ENCODE measurements at regions not wholly inside any gene's neighbourhood (a gene's known extent, or its start where the extent isn't known, plus 50 kb on each side); places are given as distances from the start of the nearest gene placed in this dataset.

DNA sequence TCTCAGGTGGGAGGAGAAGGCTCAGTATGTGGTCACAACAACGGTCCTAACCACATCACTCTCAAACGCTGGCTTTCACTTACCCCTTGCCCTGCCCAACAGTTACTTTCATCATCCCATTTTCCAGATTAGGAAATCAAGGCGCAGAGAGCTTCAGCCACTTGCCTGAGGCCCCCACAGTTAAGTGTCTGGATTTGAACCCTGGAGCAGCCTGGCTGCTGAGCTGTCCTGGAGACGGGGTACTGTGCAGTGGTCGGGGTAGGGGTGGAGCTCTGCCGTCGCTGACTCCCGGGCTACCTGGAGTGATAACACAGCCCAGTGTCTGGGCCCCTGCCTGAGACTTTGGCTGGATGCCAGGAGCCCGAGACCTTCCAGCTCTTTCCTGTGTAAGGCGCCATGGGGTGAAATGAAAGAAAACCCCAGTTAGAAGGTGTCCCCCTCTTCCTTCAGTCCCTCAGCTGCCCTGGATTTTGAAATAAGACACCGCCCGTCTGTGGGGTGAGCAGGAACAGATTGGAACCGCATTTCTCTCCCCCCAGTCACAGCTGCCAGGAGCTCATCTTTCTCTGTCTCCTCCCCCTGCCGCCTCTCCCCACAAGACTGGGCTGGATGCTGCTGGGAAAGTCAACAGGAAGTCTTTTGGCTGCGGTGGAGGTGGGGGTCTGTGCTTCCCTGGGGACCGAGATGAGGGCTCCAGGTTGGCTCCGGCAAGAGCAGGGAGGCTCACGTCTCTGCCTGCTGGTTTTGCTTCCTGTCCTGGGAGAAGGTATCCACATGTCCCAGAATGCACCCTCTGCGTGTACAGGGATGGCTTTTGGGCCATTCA, 280.2 kb downstream of the SEC14L1 start:
- Histone ChIP-seq H3K4me1 (peaks cover 54 to 58% of the 10 kb centered on the region in 2 donors), H3K36me3 (no peaks in the 10 kb centered on the region), H3K4me3 (peak overlapping the region in 1 of 3 donors; percentile 48), H3K27ac (peak overlapping the region; percentile 94 to 96), H3K9me3 (no peaks in the 10 kb centered on the region), H3K27me3 (no peaks in the 10 kb centered on the region)
- intact Hi-C loops (cut with DNase I; ENCODE audit: low total_unique reads) = loop anchor here (10.0 kb wide), 1 partner anchor 96 kb away; no protein-coding TSS in a partner anchor
- peak in 1 of 2 donors; percentile 72 for DNase-seq (ENCODE audit: low spot score in 2 of 2)
- TF ChIP-seq POLR2AphosphoS5 (IDR thresholded peaks at IDR 0.05) (peak in 1 of 3 donors; percentile 31), POLR2A (IDR thresholded peaks at IDR 0.05) (no peak)
- TF ChIP-seq, protein P1, sequence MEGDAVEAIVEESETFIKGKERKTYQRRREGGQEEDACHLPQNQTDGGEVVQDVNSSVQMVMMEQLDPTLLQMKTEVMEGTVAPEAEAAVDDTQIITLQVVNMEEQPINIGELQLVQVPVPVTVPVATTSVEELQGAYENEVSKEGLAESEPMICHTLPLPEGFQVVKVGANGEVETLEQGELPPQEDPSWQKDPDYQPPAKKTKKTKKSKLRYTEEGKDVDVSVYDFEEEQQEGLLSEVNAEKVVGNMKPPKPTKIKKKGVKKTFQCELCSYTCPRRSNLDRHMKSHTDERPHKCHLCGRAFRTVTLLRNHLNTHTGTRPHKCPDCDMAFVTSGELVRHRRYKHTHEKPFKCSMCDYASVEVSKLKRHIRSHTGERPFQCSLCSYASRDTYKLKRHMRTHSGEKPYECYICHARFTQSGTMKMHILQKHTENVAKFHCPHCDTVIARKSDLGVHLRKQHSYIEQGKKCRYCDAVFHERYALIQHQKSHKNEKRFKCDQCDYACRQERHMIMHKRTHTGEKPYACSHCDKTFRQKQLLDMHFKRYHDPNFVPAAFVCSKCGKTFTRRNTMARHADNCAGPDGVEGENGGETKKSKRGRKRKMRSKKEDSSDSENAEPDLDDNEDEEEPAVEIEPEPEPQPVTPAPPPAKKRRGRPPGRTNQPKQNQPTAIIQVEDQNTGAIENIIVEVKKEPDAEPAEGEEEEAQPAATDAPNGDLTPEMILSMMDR (IDR thresholded peaks at IDR 0.05) = no peak

- Histone ChIP-seq H3K27me3 (no peaks in the 10 kb centered on the region), H3K27ac (peak overlapping the region; percentile 94 to 96), H3K36me3 (no peaks in the 10 kb centered on the region), H3K9me3 (no peaks in the 10 kb centered on the region), H3K4me3 (peak overlapping the region in 1 of 3 donors; percentile 48), H3K4me1 (peaks cover 58 to 64% of the 10 kb centered on the region in 2 donors)
- no peak for DNase-seq (ENCODE audit: low spot score in 2 of 2)
- intact Hi-C loops (cut with DNase I; ENCODE audit: low total_unique reads) = loop anchor here (10.0 kb wide), 1 partner anchor 97 kb away; no protein-coding TSS in a partner anchor
- TF ChIP-seq POLR2AphosphoS5 (IDR thresholded peaks at IDR 0.05) = no peak
- TF ChIP-seq, protein P1 (IDR thresholded peaks at IDR 0.05) = no peak
- no peak for TF ChIP-seq POLR2A (IDR thresholded peaks at IDR 0.05)
These were observed 280.8 kb downstream of the SEC14L1 start for GRCh38 chr17:77421630-77421972.

DNA sequence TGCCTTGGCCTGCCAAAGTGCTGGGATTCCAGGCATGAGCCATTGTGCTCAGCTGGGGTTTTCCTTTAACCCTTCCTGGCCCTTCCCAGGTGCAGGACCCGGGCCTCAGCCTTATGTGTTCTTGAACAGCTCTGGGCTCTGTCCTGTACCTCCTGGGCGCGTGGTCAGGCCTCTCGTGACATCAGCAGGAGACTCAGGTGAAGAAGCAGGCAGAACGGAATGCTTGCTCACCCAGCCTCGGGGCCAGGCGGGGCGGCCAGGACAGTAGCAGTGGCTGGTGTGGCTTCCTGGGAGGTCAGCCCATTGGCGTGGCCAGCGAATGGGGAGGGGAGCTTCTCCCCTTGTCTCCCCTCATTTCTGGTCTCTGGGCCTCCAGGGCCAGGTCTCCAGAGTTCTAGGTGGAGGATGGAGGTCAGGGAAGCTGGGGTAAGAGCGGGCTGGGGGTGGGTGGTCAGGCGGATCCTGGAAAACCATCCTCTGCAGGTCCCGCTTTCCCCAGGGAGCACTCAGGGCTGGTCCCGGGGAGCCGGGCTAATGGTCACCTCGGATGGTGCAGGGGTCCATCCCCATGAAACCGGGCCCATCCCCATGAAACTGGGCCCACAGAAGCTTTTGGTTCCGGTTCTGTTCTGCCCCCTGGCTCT, 281.5 kb downstream of the SEC14L1 start:
- Histone ChIP-seq H3K9me3 (no peaks in the 10 kb centered on the region), H3K27ac (peak overlapping the region; percentile 94 to 96), H3K4me1 (peaks cover 65 to 70% of the 10 kb centered on the region in 2 donors), H3K27me3 (no peaks in the 10 kb centered on the region), H3K36me3 (no peaks in the 10 kb centered on the region), H3K4me3 (no peak overlapping the region)
- TF ChIP-seq, protein P1 (IDR thresholded peaks at IDR 0.05) = no peak
- no peak for TF ChIP-seq POLR2AphosphoS5 (IDR thresholded peaks at IDR 0.05)
- no peak for TF ChIP-seq POLR2A (IDR thresholded peaks at IDR 0.05)
- DNase-seq (ENCODE audit: low spot score in 2 of 2) = peak; percentile 70 to 78
- intact Hi-C loops (cut with DNase I; ENCODE audit: low total_unique reads) = loop anchor here (10.0 kb wide), 1 partner anchor 97 kb away; no protein-coding TSS in a partner anchor

- H3K4me1 ChIP-seq = peaks cover 70 to 72% of the 10 kb centered on the region in 2 donors
- intact Hi-C loops (cut with DNase I; ENCODE audit: low total_unique reads) = loop anchor here (10.0 kb wide), 1 partner anchor 98 kb away; no protein-coding TSS in a partner anchor
These were observed 282.0 kb downstream of the SEC14L1 start for GRCh38 chr17:77422748-77423113.

More at GRCh38 chr17:77422748-77423113, 282.0 kb downstream of the SEC14L1 start:
- Histone ChIP-seq H3K27me3 (no peaks in the 10 kb centered on the region), H3K4me3 (no peak overlapping the region), H3K27ac (peak overlapping the region; percentile 94 to 96), H3K9me3 (no peaks in the 10 kb centered on the region), H3K36me3 (no peaks in the 10 kb centered on the region)
- no peak for TF ChIP-seq POLR2AphosphoS5 (IDR thresholded peaks at IDR 0.05)
- TF ChIP-seq POLR2A (IDR thresholded peaks at IDR 0.05) = no peak
- TF ChIP-seq, protein P1 (IDR thresholded peaks at IDR 0.05) = no peak
- DNase-seq (ENCODE audit: low spot score in 2 of 2) = no peak

All from breast epithelium (tissue), 4 donors.